ENCODE measurements at regions not wholly inside any gene's neighbourhood (a gene's known extent, or its start where the extent isn't known, plus 50 kb on each side); places are given as distances from the start of the nearest gene placed in this dataset.

GRCh38 chr5:5650242-5650641 is 227.8 kb downstream of the ICE1 start:
- Histone ChIP-seq H3K27me3 (ENCODE audit: control insufficient read depth in 2 of 2, insufficient read depth in 2 of 2, low read length in 2 of 2) (no peaks in the 10 kb centered on the region), H3K4me3 (replicated peaks in 1 of 3; ENCODE audit: insufficient read depth in 1 of 3, low read depth in 1 of 3, low read length in 3 of 3) (no peak overlapping the region), H3K9ac (replicated peaks; ENCODE audit: extremely low read depth, insufficient read depth, low read length) (no peak overlapping the region), H3K36me3 (ENCODE audit: control insufficient read depth in 2 of 2, extremely low read depth in 1 of 2, insufficient read depth in 2 of 2, low read length in 2 of 2) (no peaks in the 10 kb centered on the region), H3K4me2 (ENCODE audit: insufficient read depth, low read length) (no peak overlapping the region), H3K9me1 (replicated peaks; ENCODE audit: control insufficient read depth, extremely low read depth, insufficient read depth, low read length) (no peaks in the 10 kb centered on the region), H2AFZ (ENCODE audit: low read depth, low read length) (no peak overlapping the region), H3K9me3 (replicated peaks; ENCODE audit: control insufficient read depth, insufficient read depth, low read length) (peaks cover 6% of the 10 kb centered on the region), H3K79me2 (ENCODE audit: control insufficient read depth, insufficient read depth, low read length) (no peaks in the 10 kb centered on the region), H4K20me1 (replicated peaks; ENCODE audit: control insufficient read depth, extremely low read depth, insufficient read depth, low read length) (no peaks in the 10 kb centered on the region), H3K27ac (ENCODE audit: insufficient read depth, low read depth, low read length) (no peak overlapping the region), H3K4me1 (ENCODE audit: control insufficient read depth, extremely low read depth, insufficient read depth, low read length) (no peaks in the 10 kb centered on the region)
- CTCF ChIA-PET = no interaction called here
- no peak for TF ChIP-seq POLR2AphosphoS5 (IDR thresholded peaks at IDR 0.05; ENCODE audit: insufficient read depth, low read depth, low read length)
- TF ChIP-seq POLR2A (IDR thresholded peaks at IDR 0.05; ENCODE audit: low read depth, low read length) = no peak
- no peak for TF ChIP-seq FOS (IDR thresholded peaks at IDR 0.05; ENCODE audit: borderline replicate concordance, insufficient read depth, low read length)
- no peak for TF ChIP-seq MYC (IDR thresholded peaks at IDR 0.05; ENCODE audit: low read depth, low read length)
- TF ChIP-seq MAX (IDR thresholded peaks at IDR 0.05; ENCODE audit: insufficient read depth, insufficient read length) = no peak
- TF ChIP-seq GATA2 (IDR thresholded peaks at IDR 0.05; ENCODE audit: insufficient read depth, insufficient read length, low read depth, low read length) = no peak
- POLR2A ChIA-PET = no interaction called here
- no TSS peak for BruUV-seq (replicated peaks)
- FAIRE-seq = no peak
- intact Hi-C loops (cut with micrococcal nuclease) (no loop called here), dilution Hi-C loops (cut with MboI; ENCODE audit: extremely low pct_ligation_motif_present, low sequenced_read_pairs) (no loop called here)
- DNase-seq (ENCODE audit: low read depth, low spot score) = no peak

- FAIRE-seq (no peak), DNase-seq (ENCODE audit: low read depth, low spot score) (no peak)
- no peak for TF ChIP-seq EZH2 (IDR thresholded peaks at IDR 0.05; ENCODE audit: borderline replicate concordance, low read depth, low read length, severe bottlenecking)
- TF ChIP-seq POLR2AphosphoS5 (IDR thresholded peaks at IDR 0.05; ENCODE audit: insufficient read depth, low read depth, low read length) = no peak
- no peak for TF ChIP-seq MAX (IDR thresholded peaks at IDR 0.05; ENCODE audit: insufficient read depth, insufficient read length)
- no peak for TF ChIP-seq MYC (IDR thresholded peaks at IDR 0.05; ENCODE audit: low read depth, low read length)
- no peak for TF ChIP-seq GATA2 (IDR thresholded peaks at IDR 0.05; ENCODE audit: insufficient read depth, insufficient read length, low read depth, low read length)
- TF ChIP-seq CTCF (IDR thresholded peaks at IDR 0.05; ENCODE audit: extremely low read depth in 1 of 2, insufficient read depth in 1 of 2, low read depth in 1 of 2, low read length in 2 of 2) = no peak
- TF ChIP-seq FOS (IDR thresholded peaks at IDR 0.05; ENCODE audit: borderline replicate concordance, insufficient read depth, low read length) = no peak
- TF ChIP-seq POLR2A (IDR thresholded peaks at IDR 0.05; ENCODE audit: low read depth, low read length) = no peak
- no peak for TF ChIP-seq JUN (IDR thresholded peaks at IDR 0.05; ENCODE audit: borderline replicate concordance, insufficient read depth, insufficient read length, low read depth)
- H3K79me2 ChIP-seq (ENCODE audit: control insufficient read depth, insufficient read depth, low read length) = no peaks in the 10 kb centered on the region
- H3K4me1 ChIP-seq (ENCODE audit: control insufficient read depth, extremely low read depth, insufficient read depth, low read length) = no peaks in the 10 kb centered on the region
- H3K4me2 ChIP-seq (ENCODE audit: insufficient read depth, low read length) = no peak overlapping the region
- CTCF ChIA-PET = no interaction called here
- POLR2A ChIA-PET = no interaction called here
- H3K27me3 ChIP-seq (ENCODE audit: control insufficient read depth in 2 of 2, insufficient read depth in 2 of 2, low read length in 2 of 2) = no peaks in the 10 kb centered on the region
- peaks cover 6% of the 10 kb centered on the region for H3K9me3 ChIP-seq (replicated peaks; ENCODE audit: control insufficient read depth, insufficient read depth, low read length)
- no peaks in the 10 kb centered on the region for H3K9me1 ChIP-seq (replicated peaks; ENCODE audit: control insufficient read depth, extremely low read depth, insufficient read depth, low read length)
- intact Hi-C loops (cut with micrococcal nuclease) = no loop called here
- H3K9ac ChIP-seq (replicated peaks; ENCODE audit: extremely low read depth, insufficient read depth, low read length) = no peak overlapping the region
- H4K20me1 ChIP-seq (replicated peaks; ENCODE audit: control insufficient read depth, extremely low read depth, insufficient read depth, low read length) = no peaks in the 10 kb centered on the region
- no TSS peak for BruUV-seq (replicated peaks)
- no peak overlapping the region for H3K27ac ChIP-seq (ENCODE audit: insufficient read depth, low read depth, low read length)
- no peak overlapping the region for H3K4me3 ChIP-seq (replicated peaks in 1 of 3; ENCODE audit: insufficient read depth in 1 of 3, low read depth in 1 of 3, low read length in 3 of 3)
- dilution Hi-C loops (cut with MboI; ENCODE audit: extremely low pct_ligation_motif_present, low sequenced_read_pairs) = no loop called here
- no peak overlapping the region for H2AFZ ChIP-seq (ENCODE audit: low read depth, low read length)
- H3K36me3 ChIP-seq (ENCODE audit: control insufficient read depth in 2 of 2, extremely low read depth in 1 of 2, insufficient read depth in 2 of 2, low read length in 2 of 2) = no peaks in the 10 kb centered on the region
Observed at GRCh38 chr5:5649641-5650040, 227.2 kb downstream of the ICE1 start.
